DND-41 (cell line): ENCODE measurements at regions not wholly inside any gene's neighbourhood (a gene's known extent, or its start where the extent isn't known, plus 50 kb on each side); places are given as distances from the start of the nearest gene placed in this dataset.
A peak's percentile ranks its signal among the peaks of the same experiment; 100 is the strongest.

Source experiments
- ATAC-seq: fragments of 200-7000 bp; cut with Tn5 transposase; 3 replicates; pipeline ENCODE4 v1.9.1; 2021; ENCODE audit warnings: low read depth; ENCODE audit not compliant: insufficient read depth
- DNase-seq: peaks from one replicate; pipeline ENCODE4 v3.0.0-alpha.2; 2020
- H2AFZ ChIP-seq: 2 replicates; pipeline ENCODE4 v1.6.0; 2012; ENCODE audit warnings: low read depth, low read length
- H3K27ac ChIP-seq: 2 replicates; pipeline ENCODE4 v1.5.1; 2012; ENCODE audit warnings: low read length, inconsistent platforms
- H3K27me3 ChIP-seq: fragments of 200-600 bp; sonication (generic); 2 replicates; pipeline ENCODE4 v1.6.0; 2012; ENCODE audit warnings: low read length, mild to moderate bottlenecking, inconsistent platforms; ENCODE audit not compliant: insufficient read depth, poor library complexity
- H3K36me3 ChIP-seq: 2 replicates; pipeline ENCODE4 v1.5.1; 2012; ENCODE audit warnings: low read length, inconsistent platforms; ENCODE audit not compliant: insufficient read depth
- H3K4me1 ChIP-seq: 2 replicates; pipeline ENCODE4 v1.5.1; 2012; ENCODE audit warnings: mild to moderate bottlenecking, low read length; ENCODE audit not compliant: insufficient read depth
- H3K4me2 ChIP-seq: 2 replicates; pipeline ENCODE4 v1.6.0; 2012; ENCODE audit warnings: mild to moderate bottlenecking, moderate library complexity, low read length, inconsistent platforms; ENCODE audit not compliant: insufficient read depth
- H3K4me3 ChIP-seq, 2 experiments: fragments of 200-600 bp in 1 of 2; shearing (Covaris generic) in 1 of 2; 2 replicates each; pipeline ENCODE4 v1.5.1; 2012 to 2016; ENCODE audit warnings: inconsistent platforms in 2 of 2, low read length in 2 of 2, mild to moderate bottlenecking in 2 of 2, low read depth in 1 of 2, moderate library complexity in 1 of 2
- H3K79me2 ChIP-seq: 2 replicates; pipeline ENCODE4 v1.6.0; 2012; ENCODE audit warnings: low read length, inconsistent platforms; ENCODE audit not compliant: insufficient read depth
- H3K9ac ChIP-seq: 2 replicates; pipeline ENCODE4 v1.6.0; 2012; ENCODE audit warnings: low read depth, mild to moderate bottlenecking, inconsistent platforms, low read length, moderate library complexity
- H3K9me3 ChIP-seq: 2 replicates; pipeline ENCODE4 v1.5.1; 2012; ENCODE audit warnings: low read length, moderate library complexity, mild to moderate bottlenecking, inconsistent platforms; ENCODE audit not compliant: insufficient read depth, severe bottlenecking
- H4K20me1 ChIP-seq: 2 replicates; pipeline ENCODE4 v1.6.0; 2012; ENCODE audit warnings: low read length; ENCODE audit not compliant: insufficient read depth
- EZH2 ChIP-seq: IDR thresholded peaks from 3 replicates; pipeline ENCODE4 v1.6.1; 2012; ENCODE audit warnings: borderline replicate concordance, low read depth, mild to moderate bottlenecking, moderate library complexity, low read length, inconsistent platforms; ENCODE audit not compliant: severe bottlenecking
- TF ChIP-seq, protein P1 (sequence below): IDR thresholded peaks from 2 replicates; pipeline ENCODE4 v1.5.1; 2012; ENCODE audit warnings: borderline replicate concordance, low read length, moderate library complexity, mild to moderate bottlenecking; ENCODE audit not compliant: poor library complexity, severe bottlenecking; ENCODE audit errors: extremely low read depth

DNA sequence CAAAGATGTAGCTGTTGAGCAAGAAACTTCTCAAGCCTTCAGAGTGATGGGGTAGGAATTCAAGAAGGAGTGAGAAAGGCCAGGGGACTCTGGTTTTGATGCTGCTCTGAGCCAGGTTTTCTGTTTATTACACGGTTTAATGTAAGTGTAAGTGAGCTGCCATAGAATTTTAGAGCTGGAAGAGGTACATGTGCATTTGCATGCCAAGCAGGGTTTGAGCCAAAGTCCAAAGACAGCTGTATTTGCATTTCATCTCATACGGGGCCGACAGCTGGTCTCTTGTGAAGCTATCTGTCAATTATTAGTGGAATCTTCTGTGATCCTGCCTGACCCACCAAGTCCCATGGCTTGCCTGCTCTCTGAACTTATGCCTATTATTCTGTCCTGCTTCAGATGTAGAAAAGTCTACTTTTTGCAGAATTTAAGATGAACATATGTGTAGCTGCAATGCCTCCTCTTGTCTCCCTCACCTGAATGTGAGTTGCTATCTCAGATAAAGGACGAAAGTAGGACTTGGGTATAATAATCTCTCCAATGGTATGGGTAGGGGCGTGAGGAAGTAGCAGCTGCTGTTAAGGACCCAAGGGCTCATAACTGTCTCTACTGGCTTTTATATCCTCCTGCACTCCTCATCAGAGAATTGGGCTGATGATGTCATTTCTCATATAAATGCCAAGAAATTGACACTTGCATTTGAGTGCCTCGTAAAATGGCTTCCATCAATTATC, 160.0 kb downstream of the SQOR start:
- ATAC-seq = no peak
- Histone ChIP-seq H3K27ac (no peak overlapping the region), H3K36me3 (no peaks in the 10 kb centered on the region)

GRCh38 chr15:45795440-45796069, 160.7 kb downstream of the SQOR start:
- Histone ChIP-seq H3K27me3 (no peaks in the 10 kb centered on the region), H3K9me3 (no peaks in the 10 kb centered on the region), H4K20me1 (no peaks in the 10 kb centered on the region), H2AFZ (no peak overlapping the region), H3K27ac (no peak overlapping the region), H3K36me3 (no peaks in the 10 kb centered on the region), H3K9ac (no peak overlapping the region), H3K4me2 (no peak overlapping the region), H3K4me1 (no peaks in the 10 kb centered on the region), H3K4me3 (no peak overlapping the region), H3K79me2 (no peaks in the 10 kb centered on the region)
- TF ChIP-seq EZH2 = no peak
- TF ChIP-seq, protein P1, sequence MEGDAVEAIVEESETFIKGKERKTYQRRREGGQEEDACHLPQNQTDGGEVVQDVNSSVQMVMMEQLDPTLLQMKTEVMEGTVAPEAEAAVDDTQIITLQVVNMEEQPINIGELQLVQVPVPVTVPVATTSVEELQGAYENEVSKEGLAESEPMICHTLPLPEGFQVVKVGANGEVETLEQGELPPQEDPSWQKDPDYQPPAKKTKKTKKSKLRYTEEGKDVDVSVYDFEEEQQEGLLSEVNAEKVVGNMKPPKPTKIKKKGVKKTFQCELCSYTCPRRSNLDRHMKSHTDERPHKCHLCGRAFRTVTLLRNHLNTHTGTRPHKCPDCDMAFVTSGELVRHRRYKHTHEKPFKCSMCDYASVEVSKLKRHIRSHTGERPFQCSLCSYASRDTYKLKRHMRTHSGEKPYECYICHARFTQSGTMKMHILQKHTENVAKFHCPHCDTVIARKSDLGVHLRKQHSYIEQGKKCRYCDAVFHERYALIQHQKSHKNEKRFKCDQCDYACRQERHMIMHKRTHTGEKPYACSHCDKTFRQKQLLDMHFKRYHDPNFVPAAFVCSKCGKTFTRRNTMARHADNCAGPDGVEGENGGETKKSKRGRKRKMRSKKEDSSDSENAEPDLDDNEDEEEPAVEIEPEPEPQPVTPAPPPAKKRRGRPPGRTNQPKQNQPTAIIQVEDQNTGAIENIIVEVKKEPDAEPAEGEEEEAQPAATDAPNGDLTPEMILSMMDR = peak; percentile 74
- ATAC-seq (no peak), DNase-seq (peak; percentile 20)

More for the DNA sequence above, 160.0 kb downstream of the SQOR start:
- no peak overlapping the region for H3K4me3 ChIP-seq
- H3K4me1 ChIP-seq = no peaks in the 10 kb centered on the region
- H3K9me3 ChIP-seq = no peaks in the 10 kb centered on the region
- H3K79me2 ChIP-seq = no peaks in the 10 kb centered on the region
- no peak overlapping the region for H3K9ac ChIP-seq
- H2AFZ ChIP-seq = no peak overlapping the region
- no peaks in the 10 kb centered on the region for H4K20me1 ChIP-seq
- no peaks in the 10 kb centered on the region for H3K27me3 ChIP-seq
- no peak for DNase-seq
- H3K4me2 ChIP-seq = no peak overlapping the region
- TF ChIP-seq, protein P1 = no peak
- no peak for TF ChIP-seq EZH2

DNA sequence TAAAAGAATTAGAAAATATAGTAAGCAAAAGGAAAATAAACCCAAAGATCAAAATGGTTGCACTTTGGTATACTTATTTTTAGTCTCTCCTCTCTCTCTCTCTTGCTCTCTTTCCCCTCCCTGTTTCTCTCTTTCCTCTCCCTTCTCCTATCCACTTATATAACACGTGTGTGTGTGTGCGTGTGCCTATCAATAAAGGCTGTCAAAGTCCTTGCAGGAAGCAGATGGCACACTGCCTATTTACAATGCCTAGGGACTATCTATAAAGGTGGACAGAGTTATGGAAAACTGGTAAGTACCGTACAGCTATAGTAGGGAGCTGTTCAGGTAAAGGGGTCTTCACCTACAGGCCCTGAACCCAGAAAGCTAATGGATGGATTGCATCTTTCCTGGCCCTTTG, 161.6 kb downstream of the SQOR start:
- no peaks in the 10 kb centered on the region for H4K20me1 ChIP-seq
- TF ChIP-seq, protein P1 = no peak
- no peak for TF ChIP-seq EZH2
- no peaks in the 10 kb centered on the region for H3K79me2 ChIP-seq
- H3K4me1 ChIP-seq = no peaks in the 10 kb centered on the region
- no peaks in the 10 kb centered on the region for H3K27me3 ChIP-seq
- no peak overlapping the region for H3K4me3 ChIP-seq
- ATAC-seq = no peak
- no peak for DNase-seq
- H3K9me3 ChIP-seq = no peaks in the 10 kb centered on the region
- no peak overlapping the region for H3K4me2 ChIP-seq
- no peak overlapping the region for H3K9ac ChIP-seq
- H3K27ac ChIP-seq = no peak overlapping the region
- H3K36me3 ChIP-seq = no peaks in the 10 kb centered on the region
- no peak overlapping the region for H2AFZ ChIP-seq
